Activated T-cell treated with anti-CD3 and anti-CD28 coated beads, Interleukin-2, amount 50 U/mL, for 72 hours (primary cell): ENCODE measurements at regions not wholly inside any gene's neighbourhood (a gene's known extent, or its start where the extent isn't known, plus 50 kb on each side); places are given as distances from the start of the nearest gene placed in this dataset.

ENCODE experiments used
- ATAC-seq, 2 donors: fragments of 150-1000 bp; cut with Tn5 transposase; replicated peaks in 1 of 2; 2 replicates each; pipeline ENCODE4 v1.10.0; 2021; ENCODE audit warnings: moderate library complexity in 2 of 2, mild to moderate bottlenecking in 1 of 2
- DNase-seq, 2 donors: peaks; one replicate each; pipeline ENCODE4 v3.0.0; 2021 to 2022; ENCODE audit warnings: mixed read lengths in 1 of 2
- H3K27ac Mint-ChIP-seq: one replicate; pipeline ENCODE4 v1.8.0; 2022; ENCODE audit warnings: mild to moderate bottlenecking, moderate library complexity, mixed read lengths
- H3K27me3 Mint-ChIP-seq: one replicate; pipeline ENCODE4 v1.8.0; 2022; ENCODE audit warnings: low read depth, mixed read lengths
- H3K36me3 Mint-ChIP-seq, 2 donors: one replicate each; pipeline ENCODE4 v1.8.0; 2022; ENCODE audit warnings: mixed read lengths in 2 of 2, mild to moderate bottlenecking in 1 of 2; ENCODE audit not compliant: insufficient read depth in 2 of 2
- H3K4me1 Mint-ChIP-seq: one replicate; pipeline ENCODE4 v1.8.0; 2022; ENCODE audit warnings: low read depth, mixed read lengths
- H3K4me3 Mint-ChIP-seq, 2 donors: one replicate each; pipeline ENCODE4 v1.8.0; 2022; ENCODE audit warnings: mild to moderate bottlenecking in 2 of 2, mixed read lengths in 2 of 2, moderate library complexity in 2 of 2
- H3K9me3 Mint-ChIP-seq, 2 donors: one replicate each; pipeline ENCODE4 v1.8.0; 2022; ENCODE audit warnings: mixed read lengths in 2 of 2

GRCh38 chr2:216967889-216968288 is 108.0 kb upstream of the TNP1 start:
- Mint-ChIP-seq H3K9me3 (peaks cover 0 to 1% of the 10 kb centered on the region in 2 donors), H3K4me3 (no peak overlapping the region), H3K4me1 (no peaks in the 10 kb centered on the region), H3K27ac (no peak overlapping the region), H3K36me3 (no peaks in the 10 kb centered on the region), H3K27me3 (peaks cover 6% of the 10 kb centered on the region)
- DNase-seq = no peak
- ATAC-seq = no peak

GRCh38 chr2:216960671-216961268 is 100.9 kb upstream of the TNP1 start:
- Mint-ChIP-seq H3K27me3 (no peaks in the 10 kb centered on the region), H3K9me3 (no peaks in the 10 kb centered on the region), H3K36me3 (no peaks in the 10 kb centered on the region), H3K4me3 (no peak overlapping the region), H3K27ac (no peak overlapping the region), H3K4me1 (no peaks in the 10 kb centered on the region)
- DNase-seq (no peak), ATAC-seq (no peak)

- no peak for DNase-seq
- no peak for ATAC-seq
- H3K9me3 Mint-ChIP-seq = peaks cover 0 to 4% of the 10 kb centered on the region in 2 donors
- H3K36me3 Mint-ChIP-seq = no peaks in the 10 kb centered on the region
- no peaks in the 10 kb centered on the region for H3K27me3 Mint-ChIP-seq
- H3K4me1 Mint-ChIP-seq = no peaks in the 10 kb centered on the region
- no peak overlapping the region for H3K27ac Mint-ChIP-seq
- H3K4me3 Mint-ChIP-seq = no peak overlapping the region
Observed at GRCh38 chr2:216959433-216959832, 99.6 kb upstream of the TNP1 start.

- ATAC-seq = no peak
- no peaks in the 10 kb centered on the region for H3K4me1 Mint-ChIP-seq
- H3K27me3 Mint-ChIP-seq = peaks cover 7% of the 10 kb centered on the region
- DNase-seq = no peak
- no peak overlapping the region for H3K27ac Mint-ChIP-seq
- H3K9me3 Mint-ChIP-seq = peaks cover 11 to 12% of the 10 kb centered on the region in 2 donors
- H3K36me3 Mint-ChIP-seq = peaks cover 4 to 5% of the 10 kb centered on the region in 2 donors
- H3K4me3 Mint-ChIP-seq = no peak overlapping the region
Observed at GRCh38 chr2:216956820-216957493, 97.1 kb upstream of the TNP1 start.

- H3K4me1 Mint-ChIP-seq = no peaks in the 10 kb centered on the region
- H3K9me3 Mint-ChIP-seq = peaks cover 12 to 13% of the 10 kb centered on the region in 2 donors
- peaks cover 4 to 5% of the 10 kb centered on the region in 2 donors for H3K36me3 Mint-ChIP-seq
- no peak for DNase-seq
- H3K27ac Mint-ChIP-seq = no peak overlapping the region
- H3K4me3 Mint-ChIP-seq = no peak overlapping the region
- H3K27me3 Mint-ChIP-seq = peaks cover 7% of the 10 kb centered on the region
- no peak for ATAC-seq
Observed at GRCh38 chr2:216951171-216951570, 91.3 kb upstream of the TNP1 start.

GRCh38 chr2:216950547-216950946 is 90.7 kb upstream of the TNP1 start:
- Mint-ChIP-seq H3K36me3 (peaks cover 4 to 5% of the 10 kb centered on the region in 2 donors), H3K4me3 (no peak overlapping the region), H3K9me3 (peaks cover 12 to 13% of the 10 kb centered on the region in 2 donors), H3K27me3 (peaks cover 7% of the 10 kb centered on the region), H3K4me1 (no peaks in the 10 kb centered on the region), H3K27ac (no peak overlapping the region)
- ATAC-seq = no peak
- no peak for DNase-seq

GRCh38 chr2:216949700-216950413 is 90.0 kb upstream of the TNP1 start:
- Mint-ChIP-seq H3K36me3 (peaks cover 4 to 5% of the 10 kb centered on the region in 2 donors), H3K4me1 (no peaks in the 10 kb centered on the region), H3K4me3 (no peak overlapping the region), H3K27ac (no peak overlapping the region), H3K9me3 (peaks cover 12 to 13% of the 10 kb centered on the region in 2 donors), H3K27me3 (peaks cover 7% of the 10 kb centered on the region)
- no peak for DNase-seq
- no peak for ATAC-seq

GRCh38 chr2:216947055-216947454 is 87.2 kb upstream of the TNP1 start:
- Mint-ChIP-seq H3K36me3 (no peaks in the 10 kb centered on the region), H3K27ac (no peak overlapping the region), H3K9me3 (peaks cover 0 to 3% of the 10 kb centered on the region in 2 donors), H3K4me1 (no peaks in the 10 kb centered on the region), H3K4me3 (no peak overlapping the region), H3K27me3 (no peaks in the 10 kb centered on the region)
- no peak for ATAC-seq
- no peak for DNase-seq

- Mint-ChIP-seq H3K4me3 (no peak overlapping the region), H3K4me1 (no peaks in the 10 kb centered on the region), H3K36me3 (no peaks in the 10 kb centered on the region), H3K9me3 (peaks cover 5 to 7% of the 10 kb centered on the region in 2 donors), H3K27me3 (no peaks in the 10 kb centered on the region), H3K27ac (no peak overlapping the region)
- no peak for DNase-seq
- no peak for ATAC-seq
Observed at GRCh38 chr2:216944733-216945132, 84.9 kb upstream of the TNP1 start.

GRCh38 chr2:216943109-216943508 is 83.2 kb upstream of the TNP1 start:
- H3K9me3 Mint-ChIP-seq = peaks cover 5 to 7% of the 10 kb centered on the region in 2 donors
- H3K27ac Mint-ChIP-seq = no peak overlapping the region
- H3K27me3 Mint-ChIP-seq = no peaks in the 10 kb centered on the region
- H3K36me3 Mint-ChIP-seq = no peaks in the 10 kb centered on the region
- no peaks in the 10 kb centered on the region for H3K4me1 Mint-ChIP-seq
- no peak overlapping the region for H3K4me3 Mint-ChIP-seq
- no peak for ATAC-seq
- no peak for DNase-seq

- ATAC-seq = no peak
Observed at GRCh38 chr2:216942465-216942864, 82.6 kb upstream of the TNP1 start.

GRCh38 chr2:216942016-216942415 is 82.2 kb upstream of the TNP1 start:
- Mint-ChIP-seq H3K4me1 (no peaks in the 10 kb centered on the region), H3K36me3 (no peaks in the 10 kb centered on the region), H3K27me3 (no peaks in the 10 kb centered on the region), H3K27ac (no peak overlapping the region), H3K9me3 (peaks cover 5 to 7% of the 10 kb centered on the region in 2 donors), H3K4me3 (no peak overlapping the region)
- ATAC-seq (no peak), DNase-seq (no peak)

More at GRCh38 chr2:216942465-216942864, 82.6 kb upstream of the TNP1 start:
- Mint-ChIP-seq H3K4me3 (no peak overlapping the region), H3K27me3 (no peaks in the 10 kb centered on the region), H3K36me3 (no peaks in the 10 kb centered on the region), H3K4me1 (no peaks in the 10 kb centered on the region), H3K9me3 (peaks cover 5 to 7% of the 10 kb centered on the region in 2 donors), H3K27ac (no peak overlapping the region)
- no peak for DNase-seq

- H3K4me3 Mint-ChIP-seq = no peak overlapping the region
- H3K9me3 Mint-ChIP-seq = peaks cover 5 to 6% of the 10 kb centered on the region in 2 donors
- no peaks in the 10 kb centered on the region for H3K36me3 Mint-ChIP-seq
- H3K4me1 Mint-ChIP-seq = no peaks in the 10 kb centered on the region
- DNase-seq = no peak
- H3K27ac Mint-ChIP-seq = no peak overlapping the region
- ATAC-seq = no peak
- H3K27me3 Mint-ChIP-seq = no peaks in the 10 kb centered on the region
Observed at GRCh38 chr2:216936954-216937357, 77.1 kb upstream of the TNP1 start.
